Panc1 (cell line): ENCODE measurements at regions not wholly inside any gene's neighbourhood (a gene's known extent, or its start where the extent isn't known, plus 50 kb on each side); places are given as distances from the start of the nearest gene placed in this dataset.
"Not testable (repeated sequence)": the region's sequence is repeated elsewhere in the genome, so short reads cannot be mapped to it uniquely, and the experiment has no call there.

ENCODE experiments used
- POLR2AphosphoS5 ChIP-seq: IDR thresholded peaks from 2 replicates; pipeline ENCODE4 v1.6.1; 2012; ENCODE audit warnings: mild to moderate bottlenecking, low read depth, low read length, moderate library complexity
- SIN3A ChIP-seq: IDR thresholded peaks from 2 replicates; pipeline ENCODE4 v1.6.1; 2012; ENCODE audit warnings: low read depth, mild to moderate bottlenecking, low read length, moderate library complexity, borderline replicate concordance; ENCODE audit not compliant: insufficient read depth
- TF ChIP-seq, protein P1 (sequence below): fragments of 450-650 bp; IDR thresholded peaks from 2 replicates; pipeline ENCODE4 v1.5.1; 2017; ENCODE audit warnings: mild to moderate bottlenecking
- TF ChIP-seq, protein P2 (sequence below), 2 experiments: IDR thresholded peaks; 2 replicates each; pipeline ENCODE4 v1.6.1; 2011 to 2012; ENCODE audit warnings: low read depth in 2 of 2, control low read depth in 1 of 2, low read length in 1 of 2, mild to moderate bottlenecking in 1 of 2, moderate library complexity in 1 of 2; ENCODE audit not compliant: insufficient read depth in 1 of 2

DNA sequence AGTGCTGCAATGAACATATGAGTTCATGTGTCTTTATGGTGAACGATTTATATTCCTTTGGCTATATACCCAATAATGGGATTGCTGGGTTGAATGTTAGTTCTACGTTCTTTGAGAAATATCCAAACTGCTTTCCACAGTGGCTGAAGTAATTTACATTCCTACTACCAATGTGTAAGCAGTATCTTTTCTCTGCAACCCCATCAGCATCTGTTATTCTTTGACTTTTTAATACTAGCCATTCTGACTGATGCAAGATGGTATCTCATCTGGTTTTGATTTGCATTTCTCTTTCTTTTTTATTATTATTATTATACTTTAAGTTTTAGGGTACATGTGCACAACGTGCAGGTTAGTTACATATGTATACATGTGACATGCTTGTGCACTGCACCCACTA is 89.7 kb downstream of the DKK1 start:
- TF ChIP-seq, protein P1, sequence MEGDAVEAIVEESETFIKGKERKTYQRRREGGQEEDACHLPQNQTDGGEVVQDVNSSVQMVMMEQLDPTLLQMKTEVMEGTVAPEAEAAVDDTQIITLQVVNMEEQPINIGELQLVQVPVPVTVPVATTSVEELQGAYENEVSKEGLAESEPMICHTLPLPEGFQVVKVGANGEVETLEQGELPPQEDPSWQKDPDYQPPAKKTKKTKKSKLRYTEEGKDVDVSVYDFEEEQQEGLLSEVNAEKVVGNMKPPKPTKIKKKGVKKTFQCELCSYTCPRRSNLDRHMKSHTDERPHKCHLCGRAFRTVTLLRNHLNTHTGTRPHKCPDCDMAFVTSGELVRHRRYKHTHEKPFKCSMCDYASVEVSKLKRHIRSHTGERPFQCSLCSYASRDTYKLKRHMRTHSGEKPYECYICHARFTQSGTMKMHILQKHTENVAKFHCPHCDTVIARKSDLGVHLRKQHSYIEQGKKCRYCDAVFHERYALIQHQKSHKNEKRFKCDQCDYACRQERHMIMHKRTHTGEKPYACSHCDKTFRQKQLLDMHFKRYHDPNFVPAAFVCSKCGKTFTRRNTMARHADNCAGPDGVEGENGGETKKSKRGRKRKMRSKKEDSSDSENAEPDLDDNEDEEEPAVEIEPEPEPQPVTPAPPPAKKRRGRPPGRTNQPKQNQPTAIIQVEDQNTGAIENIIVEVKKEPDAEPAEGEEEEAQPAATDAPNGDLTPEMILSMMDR = not testable (repeated sequence)
- TF ChIP-seq, protein P2, sequence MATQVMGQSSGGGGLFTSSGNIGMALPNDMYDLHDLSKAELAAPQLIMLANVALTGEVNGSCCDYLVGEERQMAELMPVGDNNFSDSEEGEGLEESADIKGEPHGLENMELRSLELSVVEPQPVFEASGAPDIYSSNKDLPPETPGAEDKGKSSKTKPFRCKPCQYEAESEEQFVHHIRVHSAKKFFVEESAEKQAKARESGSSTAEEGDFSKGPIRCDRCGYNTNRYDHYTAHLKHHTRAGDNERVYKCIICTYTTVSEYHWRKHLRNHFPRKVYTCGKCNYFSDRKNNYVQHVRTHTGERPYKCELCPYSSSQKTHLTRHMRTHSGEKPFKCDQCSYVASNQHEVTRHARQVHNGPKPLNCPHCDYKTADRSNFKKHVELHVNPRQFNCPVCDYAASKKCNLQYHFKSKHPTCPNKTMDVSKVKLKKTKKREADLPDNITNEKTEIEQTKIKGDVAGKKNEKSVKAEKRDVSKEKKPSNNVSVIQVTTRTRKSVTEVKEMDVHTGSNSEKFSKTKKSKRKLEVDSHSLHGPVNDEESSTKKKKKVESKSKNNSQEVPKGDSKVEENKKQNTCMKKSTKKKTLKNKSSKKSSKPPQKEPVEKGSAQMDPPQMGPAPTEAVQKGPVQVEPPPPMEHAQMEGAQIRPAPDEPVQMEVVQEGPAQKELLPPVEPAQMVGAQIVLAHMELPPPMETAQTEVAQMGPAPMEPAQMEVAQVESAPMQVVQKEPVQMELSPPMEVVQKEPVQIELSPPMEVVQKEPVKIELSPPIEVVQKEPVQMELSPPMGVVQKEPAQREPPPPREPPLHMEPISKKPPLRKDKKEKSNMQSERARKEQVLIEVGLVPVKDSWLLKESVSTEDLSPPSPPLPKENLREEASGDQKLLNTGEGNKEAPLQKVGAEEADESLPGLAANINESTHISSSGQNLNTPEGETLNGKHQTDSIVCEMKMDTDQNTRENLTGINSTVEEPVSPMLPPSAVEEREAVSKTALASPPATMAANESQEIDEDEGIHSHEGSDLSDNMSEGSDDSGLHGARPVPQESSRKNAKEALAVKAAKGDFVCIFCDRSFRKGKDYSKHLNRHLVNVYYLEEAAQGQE (IDR thresholded peaks at IDR 0.05; ENCODE audit: insufficient read depth in 1 of 2, low read depth in 2 of 2, low read length in 1 of 2) = not testable (repeated sequence)
- not testable (repeated sequence) for TF ChIP-seq POLR2AphosphoS5, SIN3A
